ENCODE measurements at regions not wholly inside any gene's neighbourhood (a gene's known extent, or its start where the extent isn't known, plus 50 kb on each side); places are given as distances from the start of the nearest gene placed in this dataset.

DNA sequence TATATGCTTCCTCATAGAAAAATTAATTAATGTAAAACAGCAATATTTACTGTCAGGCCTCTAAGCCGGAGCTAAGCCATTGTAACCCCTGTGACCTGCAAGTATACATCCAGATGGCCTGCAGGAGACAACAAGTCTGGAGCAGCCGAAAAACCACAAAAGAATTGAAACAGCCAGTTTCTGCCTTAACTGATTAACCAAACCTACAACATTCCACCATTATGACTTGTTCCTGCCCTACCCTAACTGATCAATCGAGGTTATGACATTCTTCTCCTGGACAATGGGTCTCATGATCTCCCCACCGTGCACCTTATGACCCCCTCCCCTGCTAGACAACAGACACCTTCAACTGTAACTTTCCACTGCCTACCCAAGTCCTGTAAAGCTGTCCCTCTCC lies 205.8 kb upstream of the DUSP10 start:
- TF ChIP-seq, protein P1, sequence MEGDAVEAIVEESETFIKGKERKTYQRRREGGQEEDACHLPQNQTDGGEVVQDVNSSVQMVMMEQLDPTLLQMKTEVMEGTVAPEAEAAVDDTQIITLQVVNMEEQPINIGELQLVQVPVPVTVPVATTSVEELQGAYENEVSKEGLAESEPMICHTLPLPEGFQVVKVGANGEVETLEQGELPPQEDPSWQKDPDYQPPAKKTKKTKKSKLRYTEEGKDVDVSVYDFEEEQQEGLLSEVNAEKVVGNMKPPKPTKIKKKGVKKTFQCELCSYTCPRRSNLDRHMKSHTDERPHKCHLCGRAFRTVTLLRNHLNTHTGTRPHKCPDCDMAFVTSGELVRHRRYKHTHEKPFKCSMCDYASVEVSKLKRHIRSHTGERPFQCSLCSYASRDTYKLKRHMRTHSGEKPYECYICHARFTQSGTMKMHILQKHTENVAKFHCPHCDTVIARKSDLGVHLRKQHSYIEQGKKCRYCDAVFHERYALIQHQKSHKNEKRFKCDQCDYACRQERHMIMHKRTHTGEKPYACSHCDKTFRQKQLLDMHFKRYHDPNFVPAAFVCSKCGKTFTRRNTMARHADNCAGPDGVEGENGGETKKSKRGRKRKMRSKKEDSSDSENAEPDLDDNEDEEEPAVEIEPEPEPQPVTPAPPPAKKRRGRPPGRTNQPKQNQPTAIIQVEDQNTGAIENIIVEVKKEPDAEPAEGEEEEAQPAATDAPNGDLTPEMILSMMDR (IDR thresholded peaks at IDR 0.05), result no peak
- ATAC-seq (ENCODE audit: low FRiP score), result no peak
- no peak for DNase-seq (ENCODE audit: low spot score)

DNA sequence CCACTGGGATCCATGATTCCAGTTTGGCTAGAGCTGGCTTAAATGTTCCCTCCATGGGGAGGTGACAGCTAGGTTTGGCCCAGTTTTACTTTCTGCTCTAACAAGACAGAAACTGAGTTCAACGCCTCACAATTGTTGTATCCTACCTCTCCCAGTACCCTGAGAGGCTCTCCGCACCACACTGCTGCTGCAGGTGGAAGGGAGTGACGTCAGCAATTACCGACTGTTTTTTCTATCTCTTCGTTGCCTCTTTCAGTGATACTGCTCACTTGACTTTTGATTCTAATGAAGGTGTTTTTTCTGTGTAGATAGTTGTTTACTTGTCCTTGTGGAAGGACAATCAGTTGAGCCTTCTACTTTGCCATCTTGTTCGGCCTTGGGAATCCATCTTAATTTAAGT lies 204.9 kb upstream of the DUSP10 start:
- TF ChIP-seq, protein P1 (IDR thresholded peaks at IDR 0.05), result no peak
- DNase-seq (ENCODE audit: low spot score) (no peak), ATAC-seq (ENCODE audit: low FRiP score) (no peak)

DNA sequence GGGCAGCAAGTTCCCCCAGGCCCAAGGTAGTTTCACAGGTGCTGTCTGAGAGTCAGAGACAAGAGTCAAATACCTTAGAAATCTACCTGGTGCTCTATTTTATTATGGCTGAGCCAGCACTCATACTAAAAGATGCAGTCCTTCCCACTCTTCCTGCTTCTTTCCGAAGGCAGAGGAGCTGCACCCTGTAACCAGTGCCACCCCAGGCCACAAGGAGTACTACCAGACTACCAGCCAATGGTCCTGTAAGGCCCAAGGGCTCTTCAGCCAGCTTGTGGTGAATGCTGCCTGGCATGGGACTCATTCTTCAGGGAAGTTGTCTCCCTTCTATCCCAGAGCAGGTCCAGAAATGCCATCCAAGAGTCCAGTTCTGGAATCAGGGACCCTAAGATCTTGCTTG lies 203.8 kb upstream of the DUSP10 start:
- DNase-seq (ENCODE audit: low spot score) (no peak), ATAC-seq (ENCODE audit: low FRiP score) (no peak)
- TF ChIP-seq, protein P1 (IDR thresholded peaks at IDR 0.05), result no peak

DNA sequence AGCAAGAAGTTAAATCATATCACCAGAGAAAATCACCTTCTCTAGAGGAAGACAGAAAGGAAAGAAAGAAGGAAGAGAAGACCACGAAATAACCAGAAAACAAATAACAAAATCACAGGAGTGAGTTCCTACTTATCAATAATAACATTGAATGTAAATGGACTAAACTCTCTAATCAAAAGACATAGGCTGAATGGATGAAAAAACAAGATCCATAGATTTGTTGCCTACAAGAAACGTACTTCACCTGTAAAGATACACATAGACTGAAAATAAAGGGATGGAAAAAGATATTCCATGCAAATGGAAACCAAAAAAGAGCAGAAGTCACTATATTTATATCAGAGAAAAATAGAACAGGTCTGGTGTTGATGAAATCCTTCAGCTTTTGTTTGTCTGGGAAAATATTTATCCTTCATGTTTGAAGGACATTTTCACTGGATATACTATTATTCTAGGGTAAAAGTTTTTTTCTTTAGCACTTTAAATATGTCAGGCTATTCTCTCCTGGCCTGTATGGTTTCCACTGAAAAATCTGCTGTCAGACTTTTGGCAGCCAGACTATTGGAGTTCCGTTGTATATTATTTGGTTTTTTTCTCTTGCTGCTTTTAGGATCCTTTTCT lies 202.5 kb upstream of the DUSP10 start:
- TF ChIP-seq, protein P1 (IDR thresholded peaks at IDR 0.05), result no peak
- ATAC-seq (ENCODE audit: low FRiP score), result no peak
- DNase-seq (ENCODE audit: low spot score), result no peak

DNA sequence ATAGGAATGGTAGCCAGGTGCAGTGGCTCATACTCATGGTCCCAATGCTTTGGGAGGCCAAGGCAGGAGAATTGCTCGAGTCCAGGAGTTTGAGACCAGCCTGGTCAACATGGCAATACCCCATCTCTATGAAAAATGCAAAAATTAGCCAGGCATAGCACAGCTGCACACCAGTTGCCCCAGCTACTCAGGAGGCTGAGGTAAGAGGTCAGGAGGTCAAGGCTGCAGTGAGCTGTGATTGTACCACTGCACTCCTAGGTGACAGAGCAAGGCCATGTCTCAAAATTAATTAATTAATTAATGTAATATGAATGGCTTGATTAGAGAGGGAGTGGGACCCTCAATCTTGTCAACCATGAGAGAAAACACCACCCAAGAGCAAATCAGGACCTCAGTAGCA lies 198.7 kb upstream of the DUSP10 start:
- ATAC-seq (ENCODE audit: low FRiP score) (no peak), DNase-seq (ENCODE audit: low spot score) (no peak)
- TF ChIP-seq, protein P1 (IDR thresholded peaks at IDR 0.05), result no peak

- TF ChIP-seq, protein P1 (IDR thresholded peaks at IDR 0.05), result no peak
- ATAC-seq (ENCODE audit: low FRiP score) (no peak), DNase-seq (ENCODE audit: low spot score) (no peak)
These were observed 197.7 kb upstream of the DUSP10 start for GRCh38 chr1:221939607-221940006.

DNA sequence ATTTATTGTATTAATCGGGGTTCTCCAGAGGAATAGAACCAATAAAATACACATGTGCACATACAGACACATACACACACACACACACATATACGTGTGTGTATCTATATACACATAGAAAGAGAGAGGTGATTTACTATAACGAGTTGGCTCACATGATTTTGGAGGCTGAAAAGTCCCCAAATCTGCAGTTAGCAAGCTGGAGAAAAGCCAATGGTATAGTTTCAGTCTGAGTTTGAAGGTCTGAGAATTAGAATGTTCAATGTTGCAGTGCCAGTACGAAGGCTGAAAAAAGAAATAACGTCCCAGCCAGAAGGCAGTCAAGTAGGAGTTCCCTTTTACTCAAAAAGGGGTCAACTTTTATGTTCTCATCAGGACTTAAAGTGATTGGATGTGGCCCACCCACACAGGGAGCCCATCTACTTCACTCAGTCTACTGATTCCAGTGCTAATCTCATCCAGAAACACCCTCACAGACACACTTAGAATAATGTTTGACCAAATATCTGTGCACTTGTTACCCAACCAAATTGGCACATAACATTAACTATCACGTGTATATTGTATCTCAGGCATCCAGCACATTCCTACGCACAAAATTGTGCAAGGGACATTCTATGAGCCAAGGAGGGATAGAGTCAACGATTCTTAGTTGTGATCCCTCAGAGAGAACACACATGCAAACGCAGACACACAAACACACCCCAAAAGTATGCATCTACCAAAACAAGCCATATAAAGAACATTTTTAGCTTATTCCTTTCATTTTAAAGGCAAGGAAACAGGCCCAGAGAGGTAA lies 195.5 kb upstream of the DUSP10 start:
- ATAC-seq (ENCODE audit: low FRiP score), result peak; percentile 28

More for the DNA sequence above, 195.5 kb upstream of the DUSP10 start:
- TF ChIP-seq, protein P1 (IDR thresholded peaks at IDR 0.05), result no peak
- DNase-seq (ENCODE audit: low spot score), result no peak

Data from omental fat pad (tissue), 3 donors.